Stomach smooth muscle (tissue), 2 donors: ENCODE measurements at regions not wholly inside any gene's neighbourhood (a gene's known extent, or its start where the extent isn't known, plus 50 kb on each side); places are given as distances from the start of the nearest gene placed in this dataset.
"Not testable (repeated sequence)": the region's sequence is repeated elsewhere in the genome, so short reads cannot be mapped to it uniquely, and the experiment has no call there.

Experiments
- H3K27ac ChIP-seq: one replicate; pipeline ENCODE4 v1.7.0; 2013; ENCODE audit warnings: mild to moderate bottlenecking, low read length, inconsistent platforms
- H3K27me3 ChIP-seq, 2 donors: one replicate each; pipeline ENCODE4 v1.7.0; 2013; ENCODE audit warnings: low read length in 2 of 2; ENCODE audit not compliant: insufficient read depth in 2 of 2, control insufficient read depth in 1 of 2
- H3K36me3 ChIP-seq, 2 donors: one replicate each; pipeline ENCODE4 v1.7.0; 2013; ENCODE audit warnings: low read length in 2 of 2; ENCODE audit not compliant: control insufficient read depth in 2 of 2, insufficient read depth in 2 of 2
- H3K4me1 ChIP-seq: one replicate; pipeline ENCODE4 v1.7.0; 2013; ENCODE audit warnings: low read length; ENCODE audit not compliant: control insufficient read depth, insufficient read depth
- H3K4me3 ChIP-seq, 2 donors: one replicate each; pipeline ENCODE4 v1.7.0; 2013; ENCODE audit warnings: low read length in 2 of 2
- H3K9ac ChIP-seq, 2 donors: one replicate each; pipeline ENCODE4 v1.7.0; 2013; ENCODE audit warnings: low read length in 2 of 2, mild to moderate bottlenecking in 1 of 2
- H3K9me3 ChIP-seq, 2 donors: one replicate each; pipeline ENCODE4 v1.7.0; 2013; ENCODE audit warnings: low read length in 2 of 2; ENCODE audit not compliant: control insufficient read depth in 2 of 2
- donor health status: healthy.
- donor health status: Pancreatic carcinoma.

GRCh38 chr14:71554323-71554722, 377.9 kb upstream of the RGS6 start:
- H3K27me3 ChIP-seq, result no peaks in the 10 kb centered on the region
- H3K9ac ChIP-seq, result no peak overlapping the region
- no peaks in the 10 kb centered on the region for H3K9me3 ChIP-seq
- H3K4me1 ChIP-seq, result no peaks in the 10 kb centered on the region
- no peak overlapping the region for H3K4me3 ChIP-seq
- no peaks in the 10 kb centered on the region for H3K36me3 ChIP-seq
- H3K27ac ChIP-seq, result no peak overlapping the region

GRCh38 chr14:71554959-71555612, 377.1 kb upstream of the RGS6 start:
- no peaks in the 10 kb centered on the region for H3K27me3 ChIP-seq
- no peaks in the 10 kb centered on the region for H3K4me1 ChIP-seq
- no peaks in the 10 kb centered on the region for H3K9me3 ChIP-seq
- H3K4me3 ChIP-seq, result no peak overlapping the region
- H3K9ac ChIP-seq, result no peak overlapping the region
- no peak overlapping the region for H3K27ac ChIP-seq
- no peaks in the 10 kb centered on the region for H3K36me3 ChIP-seq

DNA sequence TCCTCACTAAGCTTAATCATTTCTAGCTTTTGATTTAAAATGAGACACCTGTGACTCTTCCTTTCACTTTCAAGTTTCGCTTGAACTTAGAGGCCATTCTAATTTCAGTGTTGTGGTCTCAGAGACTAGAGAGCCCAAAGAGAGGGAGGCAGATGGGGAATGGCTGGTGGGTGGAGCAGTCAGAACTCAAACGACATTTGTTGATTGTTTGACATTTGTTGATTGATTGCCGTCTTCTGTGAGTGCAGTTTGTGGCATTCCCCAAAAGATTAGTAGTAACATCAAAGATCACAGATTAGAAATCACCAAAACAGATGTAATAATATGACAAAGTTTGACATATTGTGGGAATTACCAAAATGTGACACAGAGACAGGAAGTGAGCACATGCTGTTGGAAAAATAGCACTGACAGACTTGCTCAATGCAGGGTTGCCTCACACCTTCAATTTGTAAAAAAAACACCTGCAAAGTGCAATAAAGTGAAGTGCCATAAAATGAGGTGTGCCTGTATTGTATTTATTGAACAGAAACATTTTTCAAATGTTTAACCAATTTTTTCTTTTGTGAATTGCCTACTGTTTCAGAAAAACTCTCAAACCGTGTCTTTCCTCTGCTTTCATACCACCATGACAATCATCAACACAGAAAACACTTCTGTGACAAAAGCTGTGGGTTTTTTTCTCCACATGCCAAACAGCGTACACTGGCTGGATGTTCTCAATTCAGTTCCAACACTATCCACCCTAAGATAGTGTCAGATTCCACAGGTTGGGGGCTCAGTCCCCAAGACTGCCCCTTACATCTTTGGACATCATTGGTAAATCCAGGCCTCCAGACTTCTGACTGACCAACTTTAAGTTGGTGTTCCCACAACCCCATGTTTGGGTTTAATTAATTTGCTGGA, 376.3 kb upstream of the RGS6 start:
- no peak overlapping the region for H3K4me3 ChIP-seq
- H3K9me3 ChIP-seq, result no peaks in the 10 kb centered on the region
- H3K9ac ChIP-seq, result no peak overlapping the region
- no peaks in the 10 kb centered on the region for H3K4me1 ChIP-seq
- H3K36me3 ChIP-seq, result no peaks in the 10 kb centered on the region
- no peaks in the 10 kb centered on the region for H3K27me3 ChIP-seq
- no peak overlapping the region for H3K27ac ChIP-seq

DNA sequence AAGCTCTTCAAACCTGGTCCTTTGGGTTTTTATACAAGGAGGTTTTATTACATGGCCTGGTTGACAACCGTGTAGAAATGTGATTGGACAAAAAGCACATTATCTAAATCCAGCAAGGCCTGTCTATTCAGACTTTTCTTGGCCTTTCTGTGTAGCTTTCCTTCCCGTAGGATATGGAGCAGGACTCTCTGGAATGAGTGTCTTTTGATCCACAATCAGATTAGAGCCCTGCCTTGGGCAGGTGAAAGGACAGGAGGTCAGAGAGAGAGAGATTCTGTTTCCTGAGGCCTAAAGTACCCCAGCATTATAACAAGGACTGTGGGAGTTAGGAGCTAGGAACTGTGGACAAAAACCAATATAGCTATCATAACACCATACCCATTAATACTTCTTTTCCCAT, 375.5 kb upstream of the RGS6 start:
- H3K9me3 ChIP-seq, result no peaks in the 10 kb centered on the region
- no peak overlapping the region for H3K9ac ChIP-seq
- no peak overlapping the region for H3K4me3 ChIP-seq
- H3K36me3 ChIP-seq, result no peaks in the 10 kb centered on the region
- no peak overlapping the region for H3K27ac ChIP-seq
- H3K27me3 ChIP-seq, result no peaks in the 10 kb centered on the region
- H3K4me1 ChIP-seq, result no peaks in the 10 kb centered on the region

- no peak overlapping the region for H3K9ac ChIP-seq
- H3K27ac ChIP-seq, result no peak overlapping the region
- no peaks in the 10 kb centered on the region for H3K4me1 ChIP-seq
- no peaks in the 10 kb centered on the region for H3K9me3 ChIP-seq
- H3K4me3 ChIP-seq, result no peak overlapping the region
- H3K36me3 ChIP-seq, result no peaks in the 10 kb centered on the region
- H3K27me3 ChIP-seq, result no peaks in the 10 kb centered on the region
These were observed 374.9 kb upstream of the RGS6 start for GRCh38 chr14:71557351-71557750.

DNA sequence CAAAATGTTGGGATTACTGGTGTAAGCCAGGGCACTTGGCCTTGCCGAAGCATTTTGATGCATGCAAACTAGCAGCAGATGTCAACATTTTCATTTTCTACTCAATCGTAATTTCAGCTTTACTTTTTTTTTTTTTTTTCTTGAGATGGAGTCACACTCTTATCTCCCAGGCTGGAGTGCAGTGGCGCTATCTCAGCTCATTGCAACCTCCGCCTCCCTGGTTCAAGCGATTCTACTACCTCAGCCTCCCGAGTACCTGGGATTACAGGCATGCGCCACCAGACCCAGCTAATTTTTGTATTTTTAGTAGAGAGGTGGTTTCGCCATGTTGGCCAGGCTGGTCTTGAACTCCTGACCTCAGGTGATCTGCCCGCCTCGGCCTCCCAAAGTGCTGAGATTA, 373.3 kb upstream of the RGS6 start:
- not testable (repeated sequence) for H3K36me3 ChIP-seq, H3K27ac ChIP-seq, H3K4me3 ChIP-seq, H3K4me1 ChIP-seq, H3K9ac ChIP-seq, H3K9me3 ChIP-seq, H3K27me3 ChIP-seq

DNA sequence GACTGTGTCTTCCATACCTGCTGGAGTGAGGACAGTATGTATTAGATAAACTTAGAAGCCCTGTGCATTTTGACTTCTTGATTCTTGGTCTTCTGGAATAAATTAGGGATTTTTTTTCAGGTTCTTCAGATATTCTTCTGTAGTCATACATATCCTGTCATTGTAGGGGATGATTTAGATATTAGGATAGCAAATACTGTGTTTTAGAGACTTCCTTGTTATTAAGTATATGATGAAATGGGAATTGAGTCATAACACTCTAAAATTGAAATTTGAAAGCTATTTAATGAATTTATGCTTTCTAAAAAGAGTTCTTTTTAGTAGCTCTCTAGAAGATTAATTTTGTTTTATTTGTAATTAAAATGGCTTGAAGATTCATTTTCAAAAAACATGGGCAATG, 371.5 kb upstream of the RGS6 start:
- Histone ChIP-seq H3K9ac (no peak overlapping the region), H3K4me3 (no peak overlapping the region), H3K27me3 (no peaks in the 10 kb centered on the region), H3K9me3 (no peaks in the 10 kb centered on the region), H3K4me1 (no peaks in the 10 kb centered on the region), H3K36me3 (no peaks in the 10 kb centered on the region), H3K27ac (no peak overlapping the region)

GRCh38 chr14:71563492-71564153, 368.6 kb upstream of the RGS6 start:
- no peaks in the 10 kb centered on the region for H3K27me3 ChIP-seq
- H3K9me3 ChIP-seq, result no peaks in the 10 kb centered on the region
- no peak overlapping the region for H3K4me3 ChIP-seq
- H3K27ac ChIP-seq, result no peak overlapping the region
- no peaks in the 10 kb centered on the region for H3K36me3 ChIP-seq
- H3K4me1 ChIP-seq, result no peaks in the 10 kb centered on the region
- H3K9ac ChIP-seq, result no peak overlapping the region

DNA sequence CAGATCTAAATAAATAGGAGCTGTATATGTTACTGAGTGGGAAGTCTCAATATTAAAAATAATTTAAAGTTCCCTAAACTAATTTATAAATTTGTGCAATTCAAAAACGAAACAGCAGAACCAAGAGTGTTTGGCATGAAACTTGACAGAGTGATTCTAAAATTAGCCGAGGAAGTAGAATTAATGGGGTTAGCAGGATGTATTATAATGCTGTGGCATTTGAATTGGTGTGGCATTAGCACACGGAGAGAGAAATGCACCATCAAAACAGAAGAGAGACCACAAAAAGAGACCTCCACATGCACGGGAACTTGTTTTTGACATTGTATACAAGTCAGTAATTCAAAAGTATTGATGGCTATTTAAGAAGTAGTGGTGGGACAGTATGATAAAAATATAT, 366.0 kb upstream of the RGS6 start:
- Histone ChIP-seq H3K4me1 (no peaks in the 10 kb centered on the region), H3K4me3 (no peak overlapping the region), H3K27me3 (no peaks in the 10 kb centered on the region), H3K9ac (no peak overlapping the region), H3K9me3 (no peaks in the 10 kb centered on the region), H3K36me3 (no peaks in the 10 kb centered on the region), H3K27ac (no peak overlapping the region)

DNA sequence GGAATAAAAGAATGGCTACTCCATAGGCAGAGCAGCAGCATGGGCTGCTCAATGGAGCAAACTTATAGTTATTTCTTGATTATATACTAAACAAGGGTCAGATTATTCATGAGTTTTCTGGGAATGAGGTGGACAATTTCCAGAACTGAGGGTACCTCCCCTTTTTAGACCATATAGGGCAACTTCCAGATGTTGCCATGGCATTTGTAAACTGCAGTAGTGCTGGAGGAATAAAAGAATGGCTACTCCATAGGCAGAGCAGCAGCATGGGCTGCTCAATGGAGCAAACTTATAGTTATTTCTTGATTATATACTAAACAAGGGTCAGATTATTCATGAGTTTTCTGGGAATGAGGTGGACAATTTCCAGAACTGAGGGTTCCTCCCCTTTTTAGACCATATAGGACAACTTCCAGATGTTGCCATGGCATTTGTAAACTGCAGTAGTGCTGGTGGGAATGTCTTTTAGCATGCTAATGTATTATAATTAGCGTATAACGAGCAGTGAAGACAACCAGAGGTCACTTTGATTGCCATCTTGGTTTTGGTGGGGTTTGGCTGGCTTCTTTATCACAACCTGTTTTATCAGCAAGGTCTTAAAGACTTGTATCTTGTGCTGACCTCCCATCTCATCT, 364.6 kb upstream of the RGS6 start:
- H3K4me1 ChIP-seq, H3K36me3 ChIP-seq, H3K27ac ChIP-seq, H3K27me3 ChIP-seq, H3K9ac ChIP-seq, H3K4me3 ChIP-seq, H3K9me3 ChIP-seq: not testable (repeated sequence)
